Heart right ventricle (tissue), 16 donors: ENCODE measurements at regions not wholly inside any gene's neighbourhood (a gene's known extent, or its start where the extent isn't known, plus 50 kb on each side); places are given as distances from the start of the nearest gene placed in this dataset.

Experiments used
- ATAC-seq, 8 donors: fragments of 200-7000 bp; cut with Tn5 transposase; one replicate each; pipeline ENCODE4 v1.9.1; 2020; ENCODE audit warnings: mild to moderate bottlenecking in 8 of 8, moderate library complexity in 8 of 8, moderate number of reproducible peaks in 1 of 8
- DNase-seq, 2 donors: peaks; one replicate each; pipeline ENCODE4 v3.0.0-alpha.2; 2020
- H3K27ac ChIP-seq, 10 donors: fragments of 200-600 bp; sonication (generic) in 2 of 10; one replicate each; pipeline versions ENCODE4 v1.5.0 to v1.8.0; 2020 to 2022; ENCODE audit warnings: mild to moderate bottlenecking in 3 of 10
- H3K27me3 ChIP-seq, 7 donors: fragments of 200-600 bp; one replicate each; pipeline ENCODE4 v1.8.0; 2021 to 2022; ENCODE audit warnings: mild to moderate bottlenecking in 2 of 7
- H3K36me3 ChIP-seq, 9 donors: fragments of 200-600 bp; sonication (generic) in 1 of 9; one replicate each; pipeline versions ENCODE4 v1.5.0 to v1.8.0; 2020 to 2022; ENCODE audit warnings: mild to moderate bottlenecking in 2 of 9
- H3K4me1 ChIP-seq, 9 donors: fragments of 200-600 bp; sonication (generic) in 1 of 9; one replicate each; pipeline versions ENCODE4 v1.5.0 to v1.8.0; 2020 to 2022; ENCODE audit warnings: mild to moderate bottlenecking in 4 of 9
- H3K4me3 ChIP-seq, 10 donors: fragments of 200-600 bp; sonication (generic) in 2 of 10; one replicate each; pipeline versions ENCODE4 v1.5.0 to v1.8.0; 2020 to 2022; ENCODE audit warnings: mild to moderate bottlenecking in 7 of 10, moderate library complexity in 2 of 10
- H3K9me3 ChIP-seq, 11 donors: fragments of 200-600 bp in 10 of 11; sonication (generic) in 2 of 11; one replicate each; pipeline versions ENCODE4 v1.5.0 to v1.8.0; 2013 to 2022; ENCODE audit warnings: mild to moderate bottlenecking in 2 of 11, control low read depth in 1 of 11, moderate library complexity in 1 of 11
- CTCF ChIP-seq, 9 donors: fragments of 200-600 bp; sonication (generic) in 2 of 9; IDR thresholded peaks; one replicate each; pipeline versions ENCODE4 v1.5.0 to v1.8.0; 2021 to 2022; ENCODE audit warnings: antibody characterized with exemption in 9 of 9, mild to moderate bottlenecking in 5 of 9, moderate library complexity in 1 of 9
- WGBS, 2 donors: extraction: QIAGEN DNeasy Blood & Tissue Kit; methylation state at CpG; one replicate each; pipeline ENCODE4 v1.1.7; 2013; ENCODE audit warnings: inconsistent platforms in 1 of 2; 5-methylcytosine and 5-hydroxymethylcytosine counted together
- intact Hi-C, 10 donors: fragments of 100-400 bp; cut with DNase I; formaldehyde crosslinking; loops; one replicate each; pipeline versions ENCODE4 v1.11.1 to v1.14.2; 2022
- donor health status: Arrhythmogenic right ventricular cardiomyopathy.
- donor health status: ischemic (EF 13 %, LVEDD 7.1; RV severe dilation, severe dysfunction).
- donor health status: healthy with polysubstance abuse.
- donor health status: DM: no; HTN: yes; CAD: no.
- donor health status: DM: no; HTN: no; CAD: no.
- donor health status: ischemic (EF 25% LVEDD 6.9; RV normal size, moderate dysfunction).
- donor health status: ischemic (EF 25% LVEDD 5.7; RV mildly dilated, moderate dysfunction).
- donor health status: healthy.
- donor health status: DM: yes; HTN: yes; CAD: no.
- donor health status: Ischemic cardiomyopathy.
- donor health status: ischemic (EF 35%, LVEDD 5.7; RV mildly dilated, moderate dysfunction).
- donor health status: nonischemic (EF 11% LVEDD 7.7; RV severe dilation, severe dysfunction).
- donor health status: DM: yes; HTN: yes; CAD: no.
- donor health status: PGD.
- donor health status: ischemic (EF 29% LVEDD 5.4; RV normal size, mild dysfunction).
- donor health status: nonischemic (EF 23%, LVEDD 6.1; RV moderate dilation, normal function).

- H3K27ac ChIP-seq = no peak overlapping the region
- H3K27me3 ChIP-seq = no peaks in the 10 kb centered on the region
- H3K36me3 ChIP-seq = no peaks in the 10 kb centered on the region
- H3K9me3 ChIP-seq = no peaks in the 10 kb centered on the region
- DNase-seq (no peak), ATAC-seq (no peak)
- TF ChIP-seq CTCF (IDR thresholded peaks at IDR 0.05) = no peak
- intact Hi-C loops = no loop called here
- WGBS, 2 donors = 92 to 96% methylated on average over 4 of the region's 4 CpGs
- peaks cover 0 to 8% (median 0%) of the 10 kb centered on the region in 9 donors for H3K4me1 ChIP-seq
- H3K4me3 ChIP-seq = no peak overlapping the region
These were observed 56.0 kb upstream of the PIM1 start for GRCh38 chr6:37113976-37114375.

- Histone ChIP-seq H3K9me3 (no peaks in the 10 kb centered on the region), H3K4me1 (peaks cover 0 to 8% (median 0%) of the 10 kb centered on the region in 9 donors), H3K27ac (no peak overlapping the region), H3K4me3 (no peak overlapping the region), H3K36me3 (no peaks in the 10 kb centered on the region), H3K27me3 (no peaks in the 10 kb centered on the region)
- TF ChIP-seq CTCF (IDR thresholded peaks at IDR 0.05) = no peak
- ATAC-seq (no peak), DNase-seq (no peak)
- WGBS, 2 donors = 93 to 95% methylated on average over 4 of the region's 4 CpGs
- intact Hi-C loops = no loop called here
These were observed 55.3 kb upstream of the PIM1 start for GRCh38 chr6:37114612-37115011.

DNA sequence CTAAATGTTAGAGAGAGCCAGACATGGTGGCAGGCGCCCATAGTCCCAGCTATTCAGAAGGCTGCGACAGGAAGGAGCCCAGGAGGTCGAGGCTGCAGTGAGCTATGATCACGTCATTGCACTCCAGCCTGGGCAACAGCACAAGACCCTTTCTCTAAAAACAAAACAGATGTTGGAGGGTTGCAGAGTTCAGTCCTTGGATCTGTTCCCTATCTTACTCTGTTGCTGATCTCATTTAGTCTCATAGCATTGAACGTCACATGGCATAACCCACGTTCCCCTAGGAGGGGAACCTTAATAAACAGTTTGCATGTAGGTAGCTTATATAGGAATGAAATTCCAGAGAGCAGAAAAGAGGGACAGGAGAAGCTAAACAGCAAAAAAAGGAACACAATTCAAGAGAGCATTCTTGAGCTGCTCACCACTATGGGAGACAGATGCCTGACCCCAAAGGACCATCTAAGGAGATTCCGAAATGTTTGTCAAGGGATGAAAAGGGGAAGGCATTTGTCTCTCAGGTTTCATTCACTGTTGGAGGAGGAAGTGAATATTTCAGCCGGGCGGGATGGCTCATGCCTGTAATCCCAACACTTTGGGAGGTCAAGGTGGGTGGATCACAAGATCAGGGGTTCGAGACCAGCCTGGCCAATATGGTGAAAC lies 54.6 kb upstream of the PIM1 start:
- no peak for TF ChIP-seq CTCF (IDR thresholded peaks at IDR 0.05)
- H3K27me3 ChIP-seq = no peaks in the 10 kb centered on the region
- H3K4me3 ChIP-seq = no peak overlapping the region
- intact Hi-C loops = no loop called here
- WGBS, 2 donors = 59 to 63% methylated on average over 10 of the region's 10 CpGs
- no peak for DNase-seq
- ATAC-seq = peak in 2 of 8 donors; percentile 22 to 46
- peaks cover 0 to 5% (median 0%) of the 10 kb centered on the region in 9 donors for H3K4me1 ChIP-seq
- H3K9me3 ChIP-seq = no peaks in the 10 kb centered on the region
- H3K27ac ChIP-seq = no peak overlapping the region
- no peaks in the 10 kb centered on the region for H3K36me3 ChIP-seq

DNA sequence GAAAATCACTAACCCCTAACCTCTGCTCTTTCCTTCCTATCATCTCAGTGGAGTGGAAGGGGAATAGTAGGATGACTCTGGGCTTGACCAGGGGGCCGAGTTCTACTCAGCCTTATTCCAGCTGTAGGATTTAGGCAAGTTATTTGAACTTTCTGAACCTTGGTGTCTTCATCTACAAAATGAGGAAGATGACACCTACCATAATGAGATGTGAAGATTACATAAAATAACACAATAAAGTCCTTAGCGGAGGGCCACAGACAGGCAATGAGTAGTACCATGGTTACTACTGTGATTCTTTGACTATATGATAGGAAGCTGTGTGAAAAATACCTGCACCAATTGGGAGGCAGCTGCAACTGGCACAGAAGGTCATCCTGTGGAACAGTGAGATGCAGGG lies 53.6 kb upstream of the PIM1 start:
- ATAC-seq = no peak
- WGBS, 2 donors = 94 to 97% methylated on average over 2 of the region's 2 CpGs
- no peaks in the 10 kb centered on the region for H3K27me3 ChIP-seq
- intact Hi-C loops = no loop called here
- TF ChIP-seq CTCF (IDR thresholded peaks at IDR 0.05) = no peak
- no peak for DNase-seq
- no peaks in the 10 kb centered on the region for H3K9me3 ChIP-seq
- no peak overlapping the region for H3K27ac ChIP-seq
- H3K36me3 ChIP-seq = no peaks in the 10 kb centered on the region
- H3K4me1 ChIP-seq = peaks cover 0 to 5% (median 0%) of the 10 kb centered on the region in 9 donors
- no peak overlapping the region for H3K4me3 ChIP-seq
